ENCODE measurements at regions not wholly inside any gene's neighbourhood (a gene's known extent, or its start where the extent isn't known, plus 50 kb on each side); places are given as distances from the start of the nearest gene placed in this dataset.

DNA sequence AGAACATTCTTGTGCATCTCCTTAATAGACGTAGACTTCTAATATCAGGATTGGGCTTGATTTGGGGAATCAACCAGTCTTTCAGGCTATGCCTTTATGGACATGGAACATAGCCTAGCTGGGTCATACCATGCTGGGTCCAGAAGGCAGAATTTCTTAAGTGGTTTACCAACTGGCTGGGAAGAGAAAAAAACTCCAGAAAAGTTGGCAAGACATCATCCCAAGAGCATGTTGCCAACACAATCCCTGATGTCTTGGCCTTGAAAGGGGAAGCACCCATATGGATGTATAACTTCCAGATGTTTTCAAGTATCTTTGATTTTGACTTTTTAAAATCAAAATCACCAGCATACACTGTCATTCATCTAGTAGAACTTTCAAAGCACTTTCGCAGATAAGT, 138.0 kb upstream of the FGF13 start:
- intact Hi-C loops (cut with micrococcal nuclease): no loop called here
- Histone ChIP-seq H3K9ac (ENCODE audit: low read length) (no peak overlapping the region), H3K4me1 (ENCODE audit: control insufficient read depth in 1 of 2, insufficient read depth in 2 of 2, low read length in 2 of 2) (no peaks in the 10 kb centered on the region), H4K20me1 (ENCODE audit: insufficient read depth) (no peaks in the 10 kb centered on the region), H3K27ac (ENCODE audit: low read depth, low read length) (no peak overlapping the region), H3K27me3 (ENCODE audit: insufficient read depth, low read length) (no peaks in the 10 kb centered on the region), H3K4me3 (replicated peaks in 1 of 2; ENCODE audit: low read depth in 1 of 2, low read length in 2 of 2) (no peak overlapping the region), H3K9me2 (ENCODE audit: insufficient read depth) (no peaks in the 10 kb centered on the region), H3K4me2 (ENCODE audit: low read length) (no peak overlapping the region), H3K9me3 (ENCODE audit: control insufficient read depth in 1 of 2, insufficient read depth in 1 of 2, low read depth in 1 of 2, low read length in 2 of 2) (no peaks in the 10 kb centered on the region), H3K79me2 (ENCODE audit: insufficient read depth, low read length) (no peaks in the 10 kb centered on the region), H2AFZ (ENCODE audit: low read depth, low read length, poor library complexity, severe bottlenecking) (no peak overlapping the region), H3K36me3 (ENCODE audit: control insufficient read depth in 1 of 2, insufficient read depth in 2 of 2, low read length in 2 of 2) (no peaks in the 10 kb centered on the region)
- no peak for DNase-seq (ENCODE audit: low read depth, low spot score)
- TF ChIP-seq POLR2A (IDR thresholded peaks at IDR 0.05; ENCODE audit: borderline replicate concordance, extremely low read depth, insufficient read depth, insufficient read length): no peak
- TF ChIP-seq FOSL1 (IDR thresholded peaks at IDR 0.05; ENCODE audit: low read depth): no peak
- no peak for TF ChIP-seq EZH2phosphoT487 (IDR thresholded peaks at IDR 0.05; ENCODE audit: borderline replicate concordance)
- TF ChIP-seq, protein P1, sequence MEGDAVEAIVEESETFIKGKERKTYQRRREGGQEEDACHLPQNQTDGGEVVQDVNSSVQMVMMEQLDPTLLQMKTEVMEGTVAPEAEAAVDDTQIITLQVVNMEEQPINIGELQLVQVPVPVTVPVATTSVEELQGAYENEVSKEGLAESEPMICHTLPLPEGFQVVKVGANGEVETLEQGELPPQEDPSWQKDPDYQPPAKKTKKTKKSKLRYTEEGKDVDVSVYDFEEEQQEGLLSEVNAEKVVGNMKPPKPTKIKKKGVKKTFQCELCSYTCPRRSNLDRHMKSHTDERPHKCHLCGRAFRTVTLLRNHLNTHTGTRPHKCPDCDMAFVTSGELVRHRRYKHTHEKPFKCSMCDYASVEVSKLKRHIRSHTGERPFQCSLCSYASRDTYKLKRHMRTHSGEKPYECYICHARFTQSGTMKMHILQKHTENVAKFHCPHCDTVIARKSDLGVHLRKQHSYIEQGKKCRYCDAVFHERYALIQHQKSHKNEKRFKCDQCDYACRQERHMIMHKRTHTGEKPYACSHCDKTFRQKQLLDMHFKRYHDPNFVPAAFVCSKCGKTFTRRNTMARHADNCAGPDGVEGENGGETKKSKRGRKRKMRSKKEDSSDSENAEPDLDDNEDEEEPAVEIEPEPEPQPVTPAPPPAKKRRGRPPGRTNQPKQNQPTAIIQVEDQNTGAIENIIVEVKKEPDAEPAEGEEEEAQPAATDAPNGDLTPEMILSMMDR (IDR thresholded peaks at IDR 0.05 in 2 of 3, conservative IDR thresholded peaks at IDR 0.05 in 1 of 3; ENCODE audit: borderline replicate concordance in 1 of 3, insufficient read depth in 1 of 3, low read depth in 2 of 3, low read length in 2 of 3): no peak
- no peak for TF ChIP-seq CBX3 (IDR thresholded peaks at IDR 0.05; ENCODE audit: low read depth)
- no peak for TF ChIP-seq CEBPB (IDR thresholded peaks at IDR 0.05; ENCODE audit: low read depth)
- no peak for TF ChIP-seq ELF1 (IDR thresholded peaks at IDR 0.05; ENCODE audit: borderline replicate concordance, low read depth)
- no peak for ATAC-seq
- ChIA-PET CTCF (no interaction called here), RAD21 (ENCODE audit: low non-redundant PET in 1 of 2, low total read pairs in 2 of 2, uncharacterized antibody in 2 of 2, unreplicated experiment in 2 of 2) (no interaction called here), POLR2A (no interaction called here)
- BruUV-seq (replicated peaks): no TSS peak

DNA sequence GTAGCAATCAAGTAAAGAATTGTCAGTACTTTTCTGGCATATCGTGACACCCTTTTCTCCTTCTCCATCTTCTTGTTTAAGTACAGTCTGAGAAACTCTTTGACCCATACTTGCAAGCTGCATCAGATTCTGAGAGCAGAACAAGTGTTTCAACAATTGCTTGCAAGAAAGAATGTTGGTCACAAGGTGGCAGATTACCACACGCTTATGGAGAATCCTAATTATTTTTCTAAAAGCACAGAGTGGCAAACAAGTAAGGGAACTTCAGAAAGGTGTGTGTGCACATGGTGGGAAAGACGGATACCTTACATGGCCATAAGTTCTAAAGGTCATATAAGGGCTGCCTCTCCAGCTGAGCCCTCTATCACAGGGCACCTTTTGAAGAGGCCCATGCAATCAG, 136.4 kb upstream of the FGF13 start:
- Histone ChIP-seq H3K36me3 (ENCODE audit: control insufficient read depth in 1 of 2, insufficient read depth in 2 of 2, low read length in 2 of 2) (no peaks in the 10 kb centered on the region), H3K27ac (ENCODE audit: low read depth, low read length) (no peak overlapping the region), H3K4me1 (ENCODE audit: control insufficient read depth in 1 of 2, insufficient read depth in 2 of 2, low read length in 2 of 2) (no peaks in the 10 kb centered on the region), H3K9ac (ENCODE audit: low read length) (no peak overlapping the region), H3K4me2 (ENCODE audit: low read length) (no peak overlapping the region), H3K9me3 (ENCODE audit: control insufficient read depth in 1 of 2, insufficient read depth in 1 of 2, low read depth in 1 of 2, low read length in 2 of 2) (no peaks in the 10 kb centered on the region), H3K9me2 (ENCODE audit: insufficient read depth) (no peaks in the 10 kb centered on the region), H4K20me1 (ENCODE audit: insufficient read depth) (no peaks in the 10 kb centered on the region), H2AFZ (ENCODE audit: low read depth, low read length, poor library complexity, severe bottlenecking) (no peak overlapping the region), H3K4me3 (replicated peaks in 1 of 2; ENCODE audit: low read depth in 1 of 2, low read length in 2 of 2) (no peak overlapping the region), H3K27me3 (ENCODE audit: insufficient read depth, low read length) (no peaks in the 10 kb centered on the region), H3K79me2 (ENCODE audit: insufficient read depth, low read length) (no peaks in the 10 kb centered on the region)
- ChIA-PET CTCF (no interaction called here), POLR2A (no interaction called here), RAD21 (ENCODE audit: low non-redundant PET in 1 of 2, low total read pairs in 2 of 2, uncharacterized antibody in 2 of 2, unreplicated experiment in 2 of 2) (no interaction called here)
- intact Hi-C loops (cut with micrococcal nuclease): no loop called here
- DNase-seq (ENCODE audit: low read depth, low spot score): no peak
- no peak for ATAC-seq
- TF ChIP-seq, protein P2, sequence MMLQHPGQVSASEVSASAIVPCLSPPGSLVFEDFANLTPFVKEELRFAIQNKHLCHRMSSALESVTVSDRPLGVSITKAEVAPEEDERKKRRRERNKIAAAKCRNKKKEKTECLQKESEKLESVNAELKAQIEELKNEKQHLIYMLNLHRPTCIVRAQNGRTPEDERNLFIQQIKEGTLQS (IDR thresholded peaks at IDR 0.05): no peak
- TF ChIP-seq ZNF274 (IDR thresholded peaks at IDR 0.05; ENCODE audit: low read depth, low read length) (no peak), CBX3 (IDR thresholded peaks at IDR 0.05; ENCODE audit: low read depth) (no peak), POLR2A (IDR thresholded peaks at IDR 0.05; ENCODE audit: borderline replicate concordance, extremely low read depth, insufficient read depth, insufficient read length) (no peak), FOSL1 (IDR thresholded peaks at IDR 0.05; ENCODE audit: low read depth) (no peak), EZH2 (IDR thresholded peaks at IDR 0.05) (no peak), POLR2AphosphoS5 (IDR thresholded peaks at IDR 0.05; ENCODE audit: low read depth, low read length) (no peak), EGR1 (IDR thresholded peaks at IDR 0.05; ENCODE audit: low read depth) (no peak)
- TF ChIP-seq, protein P3, sequence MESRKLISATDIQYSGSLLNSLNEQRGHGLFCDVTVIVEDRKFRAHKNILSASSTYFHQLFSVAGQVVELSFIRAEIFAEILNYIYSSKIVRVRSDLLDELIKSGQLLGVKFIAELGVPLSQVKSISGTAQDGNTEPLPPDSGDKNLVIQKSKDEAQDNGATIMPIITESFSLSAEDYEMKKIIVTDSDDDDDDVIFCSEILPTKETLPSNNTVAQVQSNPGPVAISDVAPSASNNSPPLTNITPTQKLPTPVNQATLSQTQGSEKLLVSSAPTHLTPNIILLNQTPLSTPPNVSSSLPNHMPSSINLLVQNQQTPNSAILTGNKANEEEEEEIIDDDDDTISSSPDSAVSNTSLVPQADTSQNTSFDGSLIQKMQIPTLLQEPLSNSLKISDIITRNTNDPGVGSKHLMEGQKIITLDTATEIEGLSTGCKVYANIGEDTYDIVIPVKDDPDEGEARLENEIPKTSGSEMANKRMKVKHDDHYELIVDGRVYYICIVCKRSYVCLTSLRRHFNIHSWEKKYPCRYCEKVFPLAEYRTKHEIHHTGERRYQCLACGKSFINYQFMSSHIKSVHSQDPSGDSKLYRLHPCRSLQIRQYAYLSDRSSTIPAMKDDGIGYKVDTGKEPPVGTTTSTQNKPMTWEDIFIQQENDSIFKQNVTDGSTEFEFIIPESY (IDR thresholded peaks at IDR 0.05; ENCODE audit: extremely low read depth, insufficient replicate concordance, low read length): no peak
- BruUV-seq (replicated peaks): no TSS peak

Measured in HCT116 (cell line).